ENCODE measurements at regions not wholly inside any gene's neighbourhood (a gene's known extent, or its start where the extent isn't known, plus 50 kb on each side); places are given as distances from the start of the nearest gene placed in this dataset.

- no peak for TF ChIP-seq CTCF (IDR thresholded peaks at IDR 0.05)
- no peaks in the 10 kb centered on the region for H3K27me3 ChIP-seq (ENCODE audit: insufficient read depth in 3 of 3, low read length in 2 of 3)
- WGBS, 3 donors, result 51 to 57% (median 53%) methylated on average over 3 of the region's 3 CpGs
- intact Hi-C loops (cut with DNase I), result no loop called here
- H3K36me3 ChIP-seq (ENCODE audit: insufficient read depth in 1 of 2, low read depth in 1 of 2), result no peaks in the 10 kb centered on the region
- no peak for ATAC-seq
- DNase-seq, result no peak
- H3K4me3 ChIP-seq, result no peak overlapping the region
- no peaks in the 10 kb centered on the region for H3K4me1 ChIP-seq
- H3K27ac ChIP-seq, result no peak overlapping the region
- H3K9me3 ChIP-seq, result no peaks in the 10 kb centered on the region
Observed at GRCh38 chr7:85954961-85955360, 688.7 kb upstream of the GRM3 start.

GRCh38 chr7:85950871-85951270 lies 692.8 kb upstream of the GRM3 start:
- no peaks in the 10 kb centered on the region for H3K27me3 ChIP-seq (ENCODE audit: insufficient read depth in 3 of 3, low read length in 2 of 3)
- intact Hi-C loops (cut with DNase I), result no loop called here
- WGBS, 3 donors, result 49 to 61% (median 55%) methylated on average over 1 of the region's 1 CpG

GRCh38 chr7:85950418-85950817 lies 693.3 kb upstream of the GRM3 start:
- Histone ChIP-seq H3K9me3 (peaks cover 3% of the 10 kb centered on the region), H3K36me3 (ENCODE audit: insufficient read depth in 1 of 2, low read depth in 1 of 2) (no peaks in the 10 kb centered on the region), H3K27ac (no peak overlapping the region), H3K27me3 (ENCODE audit: insufficient read depth in 3 of 3, low read length in 2 of 3) (no peaks in the 10 kb centered on the region), H3K4me1 (no peaks in the 10 kb centered on the region), H3K4me3 (no peak overlapping the region)
- WGBS, 3 donors, result 78 to 80% (median 79%) methylated on average over 3 of the region's 3 CpGs
- ATAC-seq, result no peak
- TF ChIP-seq CTCF (IDR thresholded peaks at IDR 0.05), result no peak
- intact Hi-C loops (cut with DNase I), result no loop called here
- no peak for DNase-seq

More at GRCh38 chr7:85950871-85951270, 692.8 kb upstream of the GRM3 start:
- Histone ChIP-seq H3K36me3 (ENCODE audit: insufficient read depth in 1 of 2, low read depth in 1 of 2) (no peaks in the 10 kb centered on the region), H3K27ac (no peak overlapping the region), H3K4me1 (no peaks in the 10 kb centered on the region), H3K9me3 (peaks cover 3% of the 10 kb centered on the region), H3K4me3 (no peak overlapping the region)
- DNase-seq (no peak), ATAC-seq (no peak)
- TF ChIP-seq CTCF (IDR thresholded peaks at IDR 0.05), result no peak

GRCh38 chr7:85947767-85948166 lies 695.9 kb upstream of the GRM3 start:
- Histone ChIP-seq H3K36me3 (ENCODE audit: insufficient read depth in 1 of 2, low read depth in 1 of 2) (no peaks in the 10 kb centered on the region), H3K4me3 (no peak overlapping the region), H3K27me3 (ENCODE audit: insufficient read depth in 3 of 3, low read length in 2 of 3) (no peaks in the 10 kb centered on the region), H3K27ac (no peak overlapping the region), H3K4me1 (no peaks in the 10 kb centered on the region), H3K9me3 (peaks cover 3% of the 10 kb centered on the region)
- intact Hi-C loops (cut with DNase I), result no loop called here
- ATAC-seq, result no peak
- DNase-seq, result no peak
- TF ChIP-seq CTCF (IDR thresholded peaks at IDR 0.05), result no peak

- intact Hi-C loops (cut with DNase I), result no loop called here
- DNase-seq (no peak), ATAC-seq (no peak)
- Histone ChIP-seq H3K36me3 (ENCODE audit: insufficient read depth in 1 of 2, low read depth in 1 of 2) (no peaks in the 10 kb centered on the region), H3K27me3 (ENCODE audit: insufficient read depth in 3 of 3, low read length in 2 of 3) (no peaks in the 10 kb centered on the region), H3K9me3 (peaks cover 3% of the 10 kb centered on the region), H3K27ac (no peak overlapping the region), H3K4me1 (no peaks in the 10 kb centered on the region), H3K4me3 (no peak overlapping the region)
- no peak for TF ChIP-seq CTCF (IDR thresholded peaks at IDR 0.05)
- WGBS, 3 donors, result 60 to 64% (median 62%) methylated on average over 2 of the region's 2 CpGs
Observed at GRCh38 chr7:85940798-85941197, 702.9 kb upstream of the GRM3 start.

Measured in psoas muscle (tissue), 7 donors.